ENCODE measurements at regions not wholly inside any gene's neighbourhood (a gene's known extent, or its start where the extent isn't known, plus 50 kb on each side); places are given as distances from the start of the nearest gene placed in this dataset.

DNA sequence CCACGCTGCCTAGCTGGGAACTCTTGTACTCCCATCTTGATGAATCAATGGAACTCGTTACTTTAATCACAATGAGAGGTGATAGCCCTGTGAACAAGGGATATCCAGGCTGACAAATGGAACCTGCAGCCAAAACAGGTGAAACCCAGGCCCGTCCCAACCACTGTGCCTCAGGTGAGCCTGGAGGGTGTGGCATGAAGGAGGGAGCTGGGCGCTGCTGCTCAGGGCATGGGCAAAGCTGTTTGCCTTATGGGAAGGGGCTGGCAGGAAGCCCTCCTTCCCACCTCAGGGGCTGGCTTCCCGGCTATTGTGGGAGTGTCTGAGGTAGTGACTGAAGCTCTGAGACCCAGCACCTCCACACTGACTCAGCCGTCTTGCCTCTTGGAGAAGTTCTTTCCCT, 209.4 kb upstream of the ATP6AP2 start:
- TF ChIP-seq, protein P1, sequence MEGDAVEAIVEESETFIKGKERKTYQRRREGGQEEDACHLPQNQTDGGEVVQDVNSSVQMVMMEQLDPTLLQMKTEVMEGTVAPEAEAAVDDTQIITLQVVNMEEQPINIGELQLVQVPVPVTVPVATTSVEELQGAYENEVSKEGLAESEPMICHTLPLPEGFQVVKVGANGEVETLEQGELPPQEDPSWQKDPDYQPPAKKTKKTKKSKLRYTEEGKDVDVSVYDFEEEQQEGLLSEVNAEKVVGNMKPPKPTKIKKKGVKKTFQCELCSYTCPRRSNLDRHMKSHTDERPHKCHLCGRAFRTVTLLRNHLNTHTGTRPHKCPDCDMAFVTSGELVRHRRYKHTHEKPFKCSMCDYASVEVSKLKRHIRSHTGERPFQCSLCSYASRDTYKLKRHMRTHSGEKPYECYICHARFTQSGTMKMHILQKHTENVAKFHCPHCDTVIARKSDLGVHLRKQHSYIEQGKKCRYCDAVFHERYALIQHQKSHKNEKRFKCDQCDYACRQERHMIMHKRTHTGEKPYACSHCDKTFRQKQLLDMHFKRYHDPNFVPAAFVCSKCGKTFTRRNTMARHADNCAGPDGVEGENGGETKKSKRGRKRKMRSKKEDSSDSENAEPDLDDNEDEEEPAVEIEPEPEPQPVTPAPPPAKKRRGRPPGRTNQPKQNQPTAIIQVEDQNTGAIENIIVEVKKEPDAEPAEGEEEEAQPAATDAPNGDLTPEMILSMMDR (IDR thresholded peaks at IDR 0.05): no peak
- no peak for TF ChIP-seq POLR2A (IDR thresholded peaks at IDR 0.05)
